ENCODE measurements at regions not wholly inside any gene's neighbourhood (a gene's known extent, or its start where the extent isn't known, plus 50 kb on each side); places are given as distances from the start of the nearest gene placed in this dataset.
"Not testable (repeated sequence)": the region's sequence is repeated elsewhere in the genome, so short reads cannot be mapped to it uniquely, and the experiment has no call there.

- TF ChIP-seq POLR2A (IDR thresholded peaks at IDR 0.05) (no peak), CTCF (IDR thresholded peaks at IDR 0.05) (no peak)
- DNase-seq, result no peak
- Histone ChIP-seq H3K9me3 (no peaks in the 10 kb centered on the region), H3K27ac (no peak overlapping the region), H3K4me1 (no peaks in the 10 kb centered on the region), H3K27me3 (no peaks in the 10 kb centered on the region), H3K36me3 (ENCODE audit: low read depth, missing control alignments) (no peaks in the 10 kb centered on the region), H3K4me3 (no peak overlapping the region)
- intact Hi-C loops (cut with DNase I; ENCODE audit: low total_unique reads), result no loop called here
- 74 to 77% methylated on average over 2 of the region's 2 CpGs for WGBS, 2 donors
Measured at GRCh38 chr1:69103705-69104385, 463.9 kb upstream of the LRRC7 start.

GRCh38 chr1:69104894-69105293 is 462.8 kb upstream of the LRRC7 start:
- TF ChIP-seq POLR2A (IDR thresholded peaks at IDR 0.05) (no peak), CTCF (IDR thresholded peaks at IDR 0.05) (no peak)
- no peak overlapping the region for H3K4me3 ChIP-seq
- H3K4me1 ChIP-seq, result no peaks in the 10 kb centered on the region
- intact Hi-C loops (cut with DNase I; ENCODE audit: low total_unique reads), result no loop called here
- no peaks in the 10 kb centered on the region for H3K27me3 ChIP-seq
- H3K27ac ChIP-seq, result no peak overlapping the region
- H3K9me3 ChIP-seq, result no peaks in the 10 kb centered on the region
- no peak for DNase-seq
- no peaks in the 10 kb centered on the region for H3K36me3 ChIP-seq (ENCODE audit: low read depth, missing control alignments)

- no peaks in the 10 kb centered on the region for H3K27me3 ChIP-seq
- no peak overlapping the region for H3K4me3 ChIP-seq
- no peaks in the 10 kb centered on the region for H3K4me1 ChIP-seq
- whole genome bisulfite sequencing, 2 donors, result 74 to 91% methylated on average over 4 of the region's 4 CpGs
- intact Hi-C loops (cut with DNase I; ENCODE audit: low total_unique reads), result no loop called here
- H3K27ac ChIP-seq, result no peak overlapping the region
- H3K9me3 ChIP-seq, result no peaks in the 10 kb centered on the region
- H3K36me3 ChIP-seq (ENCODE audit: low read depth, missing control alignments), result no peaks in the 10 kb centered on the region
- DNase-seq, result no peak
- TF ChIP-seq CTCF (IDR thresholded peaks at IDR 0.05), result no peak
- TF ChIP-seq POLR2A (IDR thresholded peaks at IDR 0.05), result no peak
Measured at GRCh38 chr1:69109277-69109676, 458.4 kb upstream of the LRRC7 start.

- intact Hi-C loops (cut with DNase I; ENCODE audit: low total_unique reads), result no loop called here
- no peak overlapping the region for H3K4me3 ChIP-seq
- 70 to 72% methylated on average over 1 of the region's 1 CpG for WGBS, 2 donors
Measured at GRCh38 chr1:69110851-69111250, 456.9 kb upstream of the LRRC7 start.

GRCh38 chr1:69120126-69120741 is 447.5 kb upstream of the LRRC7 start:
- intact Hi-C loops (cut with DNase I; ENCODE audit: low total_unique reads); H3K4me3 ChIP-seq; H3K27me3 ChIP-seq; H3K36me3 ChIP-seq (ENCODE audit: low read depth, missing control alignments); DNase-seq; H3K9me3 ChIP-seq; H3K4me1 ChIP-seq: not testable (repeated sequence)
- peak overlapping the region in 1 of 2 donors; percentile 18 for H3K27ac ChIP-seq
- WGBS, 2 donors, result 79 to 85% methylated on average over 14 to 24 of the region's 24 CpGs

More at GRCh38 chr1:69110851-69111250, 456.9 kb upstream of the LRRC7 start:
- Histone ChIP-seq H3K36me3 (ENCODE audit: low read depth, missing control alignments) (no peaks in the 10 kb centered on the region), H3K9me3 (no peaks in the 10 kb centered on the region), H3K27ac (no peak overlapping the region), H3K27me3 (no peaks in the 10 kb centered on the region), H3K4me1 (no peaks in the 10 kb centered on the region)
- no peak for TF ChIP-seq CTCF (IDR thresholded peaks at IDR 0.05)
- no peak for TF ChIP-seq POLR2A (IDR thresholded peaks at IDR 0.05)
- no peak for DNase-seq
